NB4 (cell line): ENCODE measurements at regions not wholly inside any gene's neighbourhood (a gene's known extent, or its start where the extent isn't known, plus 50 kb on each side); places are given as distances from the start of the nearest gene placed in this dataset.

ENCODE experiments used
- DNase-seq: peaks from one replicate; pipeline ENCODE4 v3.0.0; 2010; ENCODE audit warnings: low read depth
- H3K4me3 ChIP-seq: one replicate; pipeline ENCODE4 v1.5.1; 2011; ENCODE audit warnings: mild to moderate bottlenecking, low read depth, low read length, moderate library complexity
- CTCF ChIP-seq: IDR thresholded peaks from one replicate; pipeline ENCODE4 v1.5.1; 2012; ENCODE audit warnings: low read depth, low read length
- MAX ChIP-seq: IDR thresholded peaks from 2 replicates; pipeline ENCODE4 v1.6.1; 2011; ENCODE audit warnings: low read depth, low read length
- MYC ChIP-seq: IDR thresholded peaks from 2 replicates; pipeline ENCODE4 v1.6.1; 2011; ENCODE audit warnings: low read depth, low read length
- POLR2A ChIP-seq: IDR thresholded peaks from 2 replicates; pipeline ENCODE4 v1.6.1; 2011; ENCODE audit warnings: mild to moderate bottlenecking; ENCODE audit not compliant: insufficient read length; ENCODE audit errors: extremely low read depth

- no peak overlapping the region for H3K4me3 ChIP-seq
- TF ChIP-seq MYC (peak; percentile 90), MAX (peak; percentile 99), POLR2A (no peak)
- DNase-seq: peak; percentile 88
Observed at GRCh38 chr13:109968876-109969577, 182.6 kb upstream of the IRS2 start.

GRCh38 chr13:109963960-109964563, 177.7 kb upstream of the IRS2 start:
- no peak for TF ChIP-seq MAX
- no peak for TF ChIP-seq POLR2A
- TF ChIP-seq MYC: no peak
- TF ChIP-seq CTCF: no peak
- no peak for DNase-seq
- no peak overlapping the region for H3K4me3 ChIP-seq

GRCh38 chr13:109963384-109963783, 177.0 kb upstream of the IRS2 start:
- H3K4me3 ChIP-seq: no peak overlapping the region
- no peak for DNase-seq
- no peak for TF ChIP-seq MYC
- TF ChIP-seq POLR2A: no peak
- no peak for TF ChIP-seq MAX
- no peak for TF ChIP-seq CTCF

- no peak for DNase-seq
- H3K4me3 ChIP-seq: no peak overlapping the region
- TF ChIP-seq CTCF: no peak
- TF ChIP-seq MYC: no peak
- no peak for TF ChIP-seq POLR2A
- no peak for TF ChIP-seq MAX
Observed at GRCh38 chr13:109959903-109960302, 173.5 kb upstream of the IRS2 start.

GRCh38 chr13:109957875-109958274, 171.5 kb upstream of the IRS2 start:
- TF ChIP-seq CTCF (no peak), MYC (no peak), POLR2A (no peak), MAX (no peak)
- H3K4me3 ChIP-seq: no peak overlapping the region
- DNase-seq: no peak

- TF ChIP-seq POLR2A (no peak), MYC (no peak), MAX (no peak), CTCF (no peak)
- DNase-seq: no peak
- no peak overlapping the region for H3K4me3 ChIP-seq
Observed at GRCh38 chr13:109955598-109955997, 169.2 kb upstream of the IRS2 start.
